Uterus (tissue), 3 donors: ENCODE measurements at regions not wholly inside any gene's neighbourhood (a gene's known extent, or its start where the extent isn't known, plus 50 kb on each side); places are given as distances from the start of the nearest gene placed in this dataset.

Experiments
- DNase-seq, 2 donors: peaks; one replicate each; pipeline ENCODE4 v3.0.0-alpha.2; 2019 to 2020
- H3K27ac ChIP-seq, 2 donors: fragments of 200-600 bp; sonication (generic); 1 replicate in 1 of 2; 2 replicates in 1 of 2; pipeline ENCODE4 v1.5.1; 2016 to 2018
- H3K27me3 ChIP-seq, 2 donors: fragments of 200-600 bp; sonication (generic); one replicate each; pipeline ENCODE4 v1.5.1; 2018 to 2019; ENCODE audit warnings: control low read depth in 1 of 2
- H3K36me3 ChIP-seq, 2 donors: fragments of 200-600 bp; sonication (generic); one replicate each; pipeline ENCODE4 v1.5.1; 2019; ENCODE audit warnings: control low read depth in 1 of 2
- H3K4me1 ChIP-seq, 2 donors: fragments of 200-600 bp; sonication (generic); one replicate each; pipeline ENCODE4 v1.5.1; 2018 to 2019; ENCODE audit warnings: control low read depth in 1 of 2
- H3K4me3 ChIP-seq, 2 donors: fragments of 200-600 bp; sonication (generic); 1 replicate in 1 of 2; 2 replicates in 1 of 2; pipeline ENCODE4 v1.5.1; 2018 to 2019; ENCODE audit warnings: mild to moderate bottlenecking in 1 of 2
- H3K9me3 ChIP-seq, 2 donors: fragments of 200-600 bp; sonication (generic); one replicate each; pipeline ENCODE4 v1.5.1; 2019; ENCODE audit warnings: control low read depth in 1 of 2
- POLR2A ChIP-seq, 2 donors: fragments of 450-650 bp; IDR thresholded peaks; one replicate each; pipeline ENCODE4 v1.6.1; 2016; ENCODE audit warnings: antibody characterized with exemption in 2 of 2, mild to moderate bottlenecking in 1 of 2, moderate library complexity in 1 of 2
- intact Hi-C: fragments of 100-400 bp; cut with DNase I; formaldehyde crosslinking; loops from one replicate; pipeline ENCODE4 v1.15.1; 2023; ENCODE audit warnings: low total_unique reads
- TF ChIP-seq, protein P1 (sequence below), 4 experiments: fragments of 200-600 bp in 2 of 4; fragments of 450-650 bp in 2 of 4; sonication (generic) in 2 of 4; IDR thresholded peaks; one replicate each; pipeline ENCODE4 v1.5.1; 2016 to 2019; ENCODE audit warnings: antibody characterized with exemption in 4 of 4, mild to moderate bottlenecking in 2 of 4, moderate library complexity in 1 of 4
- donor health status: DM: yes; HTN: yes; CAD: no.

DNA sequence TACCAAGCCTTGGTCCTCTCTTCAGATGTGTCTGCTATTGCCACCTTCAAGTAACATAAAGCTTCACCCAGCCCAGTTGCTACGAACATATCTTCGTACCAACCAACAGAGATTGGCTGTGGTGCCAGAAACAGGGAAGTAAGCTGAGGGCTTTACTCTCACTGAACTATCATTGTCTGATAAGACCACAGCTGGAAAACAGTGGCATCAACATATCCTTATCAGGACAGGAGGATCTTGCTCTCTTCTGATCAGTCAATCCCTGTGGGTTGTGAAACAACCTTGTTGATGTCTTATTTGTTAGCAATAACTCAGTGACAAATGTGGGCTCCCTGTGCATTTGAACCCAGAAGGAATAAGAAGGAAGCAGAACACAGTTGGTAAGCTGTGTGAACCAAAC lies 446.3 kb upstream of the MAF start:
- no peaks in the 10 kb centered on the region for H3K36me3 ChIP-seq
- H3K4me1 ChIP-seq, result no peaks in the 10 kb centered on the region
- intact Hi-C loops, result no loop called here
- DNase-seq, result no peak
- no peak for TF ChIP-seq POLR2A (IDR thresholded peaks at IDR 0.05)
- TF ChIP-seq, protein P1, sequence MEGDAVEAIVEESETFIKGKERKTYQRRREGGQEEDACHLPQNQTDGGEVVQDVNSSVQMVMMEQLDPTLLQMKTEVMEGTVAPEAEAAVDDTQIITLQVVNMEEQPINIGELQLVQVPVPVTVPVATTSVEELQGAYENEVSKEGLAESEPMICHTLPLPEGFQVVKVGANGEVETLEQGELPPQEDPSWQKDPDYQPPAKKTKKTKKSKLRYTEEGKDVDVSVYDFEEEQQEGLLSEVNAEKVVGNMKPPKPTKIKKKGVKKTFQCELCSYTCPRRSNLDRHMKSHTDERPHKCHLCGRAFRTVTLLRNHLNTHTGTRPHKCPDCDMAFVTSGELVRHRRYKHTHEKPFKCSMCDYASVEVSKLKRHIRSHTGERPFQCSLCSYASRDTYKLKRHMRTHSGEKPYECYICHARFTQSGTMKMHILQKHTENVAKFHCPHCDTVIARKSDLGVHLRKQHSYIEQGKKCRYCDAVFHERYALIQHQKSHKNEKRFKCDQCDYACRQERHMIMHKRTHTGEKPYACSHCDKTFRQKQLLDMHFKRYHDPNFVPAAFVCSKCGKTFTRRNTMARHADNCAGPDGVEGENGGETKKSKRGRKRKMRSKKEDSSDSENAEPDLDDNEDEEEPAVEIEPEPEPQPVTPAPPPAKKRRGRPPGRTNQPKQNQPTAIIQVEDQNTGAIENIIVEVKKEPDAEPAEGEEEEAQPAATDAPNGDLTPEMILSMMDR (IDR thresholded peaks at IDR 0.05), result no peak
- H3K27me3 ChIP-seq, result no peaks in the 10 kb centered on the region
- H3K27ac ChIP-seq, result no peak overlapping the region
- no peak overlapping the region for H3K4me3 ChIP-seq
- H3K9me3 ChIP-seq, result no peaks in the 10 kb centered on the region

DNA sequence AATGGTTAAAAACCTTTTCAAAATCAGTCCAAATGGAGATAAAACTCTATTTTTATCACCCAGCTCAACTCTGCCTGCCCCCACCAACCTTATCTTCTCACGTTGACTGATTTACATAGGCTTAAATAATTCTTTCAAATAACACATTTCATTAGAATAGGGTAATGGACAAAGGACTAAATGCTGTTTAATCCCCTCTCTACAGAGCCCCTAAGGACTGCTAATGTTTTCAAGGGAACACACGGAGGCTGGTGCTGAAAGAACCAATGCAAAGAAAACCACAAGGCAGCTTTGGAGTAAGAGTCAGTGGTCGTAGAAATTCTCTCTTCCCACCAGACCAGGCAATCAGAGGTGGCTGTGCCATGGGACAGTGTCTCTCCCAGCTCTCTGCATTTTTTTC lies 445.7 kb upstream of the MAF start:
- intact Hi-C loops, result no loop called here
- no peak for DNase-seq
- Histone ChIP-seq H3K27me3 (no peaks in the 10 kb centered on the region), H3K27ac (peak overlapping the region in 1 of 2 donors; percentile 6), H3K36me3 (no peaks in the 10 kb centered on the region), H3K9me3 (no peaks in the 10 kb centered on the region), H3K4me1 (no peaks in the 10 kb centered on the region), H3K4me3 (no peak overlapping the region)
- TF ChIP-seq, protein P1 (IDR thresholded peaks at IDR 0.05), result no peak
- no peak for TF ChIP-seq POLR2A (IDR thresholded peaks at IDR 0.05)

DNA sequence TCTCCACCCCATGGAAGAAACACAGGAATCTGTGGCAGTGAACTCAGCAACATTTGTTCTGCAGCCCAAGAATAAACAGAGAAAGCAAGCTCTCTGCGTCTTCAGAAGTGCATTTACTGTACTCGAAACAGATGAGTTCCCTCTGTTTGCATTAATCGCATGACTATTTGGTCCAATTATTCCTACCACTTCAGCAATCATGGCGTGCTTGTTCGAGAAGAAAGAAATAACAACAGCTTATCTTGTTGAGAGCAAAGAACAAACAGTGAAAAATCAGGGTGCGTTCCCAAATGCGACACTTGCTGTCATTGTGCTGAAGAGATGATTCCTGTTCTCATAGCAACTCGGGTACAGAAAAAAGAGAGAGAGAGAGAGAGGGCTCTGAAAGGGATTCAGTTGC lies 445.3 kb upstream of the MAF start:
- Histone ChIP-seq H3K4me3 (no peak overlapping the region), H3K4me1 (no peaks in the 10 kb centered on the region), H3K27me3 (no peaks in the 10 kb centered on the region), H3K9me3 (no peaks in the 10 kb centered on the region), H3K36me3 (no peaks in the 10 kb centered on the region), H3K27ac (peak overlapping the region in 1 of 2 donors; percentile 6)
- intact Hi-C loops, result no loop called here
- no peak for DNase-seq
- TF ChIP-seq POLR2A (IDR thresholded peaks at IDR 0.05), result no peak
- TF ChIP-seq, protein P1 (IDR thresholded peaks at IDR 0.05), result no peak

DNA sequence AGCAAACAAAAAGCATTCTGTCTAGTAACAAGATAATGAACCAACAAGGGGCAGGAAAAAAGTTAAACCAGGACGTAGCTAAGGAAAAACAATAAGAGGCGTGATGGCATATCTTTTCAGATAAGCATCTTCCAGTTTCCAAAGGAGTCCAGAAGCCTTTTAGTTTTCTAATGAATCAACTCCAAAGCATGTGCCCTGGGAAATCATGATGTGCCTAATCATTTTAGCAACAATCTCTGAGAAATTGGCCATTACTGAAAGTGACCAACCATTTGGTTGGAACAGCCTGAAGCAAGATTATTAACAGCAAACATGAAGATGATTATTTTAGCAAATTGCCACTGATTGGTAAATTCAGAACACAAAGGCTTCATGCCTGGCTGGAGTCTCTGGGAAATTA lies 440.9 kb upstream of the MAF start:
- intact Hi-C loops, result no loop called here
- no peak for DNase-seq
- no peaks in the 10 kb centered on the region for H3K36me3 ChIP-seq

DNA sequence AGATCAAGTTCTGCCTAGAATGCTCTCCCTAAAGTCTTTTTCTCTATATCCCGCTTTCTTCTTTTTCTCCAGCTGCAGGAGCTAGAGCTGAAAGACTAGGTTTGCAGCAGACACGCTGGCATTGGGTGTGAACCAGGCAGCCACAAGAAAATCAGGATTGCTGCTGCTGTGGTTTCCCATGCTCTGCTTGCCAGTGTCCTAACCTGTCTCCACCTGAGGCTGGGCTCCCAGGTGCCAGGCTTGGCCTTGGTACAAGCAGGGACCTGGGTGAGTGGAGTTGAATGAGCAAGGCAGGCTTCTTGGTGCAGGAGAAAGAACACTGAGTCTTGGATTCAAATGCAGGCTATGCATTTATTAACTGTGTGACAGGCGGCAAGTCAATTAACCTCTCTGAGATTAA lies 440.3 kb upstream of the MAF start:
- intact Hi-C loops, result no loop called here
- TF ChIP-seq, protein P1 (IDR thresholded peaks at IDR 0.05), result no peak
- no peak for TF ChIP-seq POLR2A (IDR thresholded peaks at IDR 0.05)
- H3K4me3 ChIP-seq, result no peak overlapping the region
- no peaks in the 10 kb centered on the region for H3K4me1 ChIP-seq
- no peak overlapping the region for H3K27ac ChIP-seq
- no peak for DNase-seq
- no peaks in the 10 kb centered on the region for H3K9me3 ChIP-seq
- no peaks in the 10 kb centered on the region for H3K27me3 ChIP-seq
- no peaks in the 10 kb centered on the region for H3K36me3 ChIP-seq

More for the DNA sequence above, 440.9 kb upstream of the MAF start:
- no peaks in the 10 kb centered on the region for H3K27me3 ChIP-seq
- no peak for TF ChIP-seq POLR2A (IDR thresholded peaks at IDR 0.05)
- TF ChIP-seq, protein P1 (IDR thresholded peaks at IDR 0.05), result no peak
- no peaks in the 10 kb centered on the region for H3K9me3 ChIP-seq
- no peak overlapping the region for H3K4me3 ChIP-seq
- no peak overlapping the region for H3K27ac ChIP-seq
- H3K4me1 ChIP-seq, result no peaks in the 10 kb centered on the region
